ENCODE measurements at regions not wholly inside any gene's neighbourhood (a gene's known extent, or its start where the extent isn't known, plus 50 kb on each side); places are given as distances from the start of the nearest gene placed in this dataset.
A peak's percentile ranks its signal among the peaks of the same experiment; 100 is the strongest.

GRCh38 chr18:57927511-57927910 is 116.5 kb upstream of the NEDD4L start:
- H3K4me3 Mint-ChIP-seq (ENCODE audit: unreplicated experiment), result no peak overlapping the region
- H3K36me3 Mint-ChIP-seq (ENCODE audit: insufficient read depth, unreplicated experiment), result no peaks in the 10 kb centered on the region
- DNase-seq (ENCODE audit: unreplicated experiment), result no peak
- peaks cover 27% of the 10 kb centered on the region for H3K4me1 Mint-ChIP-seq (ENCODE audit: insufficient read depth, unreplicated experiment)
- CTCF ChIA-PET, result interaction anchor here (0.6 to 2.0 kb wide), 2 partner anchors 15 to 174 kb away, joined by 4 to 6 read pairs; no protein-coding TSS in a partner anchor
- H3K9me3 Mint-ChIP-seq (ENCODE audit: unreplicated experiment), result no peaks in the 10 kb centered on the region
- H3K27me3 Mint-ChIP-seq (ENCODE audit: insufficient read depth, unreplicated experiment), result no peaks in the 10 kb centered on the region
- POLR2A ChIA-PET, result interaction anchor here (0.7 to 0.8 kb wide), 2 partner anchors 25 to 29 kb away, joined by 3 to 5 read pairs; no protein-coding TSS in a partner anchor
- no peak overlapping the region for H3K27ac Mint-ChIP-seq (ENCODE audit: low read depth, unreplicated experiment)
- intact Hi-C loops (cut with micrococcal nuclease), result no loop called here
- TF ChIP-seq CTCF (IDR thresholded peaks at IDR 0.05; ENCODE audit: unreplicated experiment), result no peak
- no TSS peak for BruUV-seq (replicated peaks)

- no peaks in the 10 kb centered on the region for H3K9me3 Mint-ChIP-seq (ENCODE audit: unreplicated experiment)
- TF ChIP-seq CTCF (IDR thresholded peaks at IDR 0.05; ENCODE audit: unreplicated experiment), result no peak
- H3K27ac Mint-ChIP-seq (ENCODE audit: low read depth, unreplicated experiment), result peak overlapping the region; percentile 76
- peaks cover 22% of the 10 kb centered on the region for H3K4me1 Mint-ChIP-seq (ENCODE audit: insufficient read depth, unreplicated experiment)
- H3K4me3 Mint-ChIP-seq (ENCODE audit: unreplicated experiment), result no peak overlapping the region
- intact Hi-C loops (cut with micrococcal nuclease), result no loop called here
- CTCF ChIA-PET, result interaction anchor here (1.4 to 2.9 kb wide), 2 partner anchors 14 to 43 kb away, joined by 4 to 13 read pairs; no protein-coding TSS in a partner anchor
- DNase-seq (ENCODE audit: unreplicated experiment), result peak; percentile 57
- no TSS peak for BruUV-seq (replicated peaks)
- no peaks in the 10 kb centered on the region for H3K36me3 Mint-ChIP-seq (ENCODE audit: insufficient read depth, unreplicated experiment)
- no peaks in the 10 kb centered on the region for H3K27me3 Mint-ChIP-seq (ENCODE audit: insufficient read depth, unreplicated experiment)
- POLR2A ChIA-PET, result interaction anchor here (1.1 to 2.4 kb wide), 3 partner anchors 15 to 32 kb away, joined by 3 to 20 read pairs (median 13); no protein-coding TSS in a partner anchor
Measured at GRCh38 chr18:57925706-57926105, 118.3 kb upstream of the NEDD4L start.

- TF ChIP-seq CTCF (IDR thresholded peaks at IDR 0.05; ENCODE audit: unreplicated experiment), result no peak
- no peak for DNase-seq (ENCODE audit: unreplicated experiment)
- Mint-ChIP-seq H3K27me3 (ENCODE audit: insufficient read depth, unreplicated experiment) (no peaks in the 10 kb centered on the region), H3K4me3 (ENCODE audit: unreplicated experiment) (no peak overlapping the region), H3K36me3 (ENCODE audit: insufficient read depth, unreplicated experiment) (no peaks in the 10 kb centered on the region), H3K4me1 (ENCODE audit: insufficient read depth, unreplicated experiment) (peaks cover 17% of the 10 kb centered on the region), H3K9me3 (ENCODE audit: unreplicated experiment) (no peaks in the 10 kb centered on the region), H3K27ac (ENCODE audit: low read depth, unreplicated experiment) (peak overlapping the region; percentile 15)
- BruUV-seq (replicated peaks), result no TSS peak
- POLR2A ChIA-PET, result interaction anchor here (1.0 kb wide), 1 partner anchor 121 kb away, joined by 4 read pairs; no protein-coding TSS in a partner anchor
- CTCF ChIA-PET, result interaction anchor here (2.9 kb wide), 1 partner anchor 12 kb away, joined by 13 read pairs; no protein-coding TSS in a partner anchor
- intact Hi-C loops (cut with micrococcal nuclease), result no loop called here
Measured at GRCh38 chr18:57923611-57924010, 120.4 kb upstream of the NEDD4L start.

GRCh38 chr18:57922885-57923284 is 119.8 kb upstream of the ATP8B1 start:
- no TSS peak for BruUV-seq (replicated peaks)
- intact Hi-C loops (cut with micrococcal nuclease), result no loop called here
- no peaks in the 10 kb centered on the region for H3K9me3 Mint-ChIP-seq (ENCODE audit: unreplicated experiment)

More at GRCh38 chr18:57922885-57923284, 119.8 kb upstream of the ATP8B1 start:
- no peak for TF ChIP-seq CTCF (IDR thresholded peaks at IDR 0.05; ENCODE audit: unreplicated experiment)
- POLR2A ChIA-PET, result interaction anchor here (1.6 kb wide), 1 partner anchor 11 kb away, joined by 5 read pairs; no protein-coding TSS in a partner anchor
- Mint-ChIP-seq H3K4me1 (ENCODE audit: insufficient read depth, unreplicated experiment) (peaks cover 17% of the 10 kb centered on the region), H3K36me3 (ENCODE audit: insufficient read depth, unreplicated experiment) (no peaks in the 10 kb centered on the region), H3K27me3 (ENCODE audit: insufficient read depth, unreplicated experiment) (no peaks in the 10 kb centered on the region), H3K27ac (ENCODE audit: low read depth, unreplicated experiment) (no peak overlapping the region), H3K4me3 (ENCODE audit: unreplicated experiment) (no peak overlapping the region)
- CTCF ChIA-PET, result interaction anchor here (0.9 to 2.9 kb wide), 2 partner anchors 11 kb away, joined by 9 to 13 read pairs; no protein-coding TSS in a partner anchor
- no peak for DNase-seq (ENCODE audit: unreplicated experiment)

Data from MCF 10A (cell line).